ENCODE measurements at regions not wholly inside any gene's neighbourhood (a gene's known extent, or its start where the extent isn't known, plus 50 kb on each side); places are given as distances from the start of the nearest gene placed in this dataset.

DNA sequence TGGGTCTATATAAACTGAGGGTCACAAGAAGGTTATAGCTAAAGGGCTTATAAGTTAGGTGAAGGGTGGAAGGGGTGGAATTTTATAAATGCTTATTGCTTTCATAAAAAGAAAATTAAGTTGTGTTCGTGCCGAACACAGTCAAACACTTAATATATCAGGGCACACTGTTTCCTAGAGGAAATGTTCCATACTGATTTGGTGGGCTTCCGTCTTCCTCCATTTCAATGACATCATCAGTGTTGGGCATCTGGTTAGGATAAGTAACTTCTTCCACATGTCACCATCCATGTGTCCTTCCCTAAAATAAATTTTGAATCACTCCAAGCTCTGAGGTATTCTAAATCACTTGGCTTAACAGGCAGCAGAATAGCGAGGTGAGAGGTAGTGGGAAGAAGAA lies 466.4 kb downstream of the MED13L start:
- no peaks in the 10 kb centered on the region for H3K36me3 Mint-ChIP-seq (ENCODE audit: insufficient read depth)
- TF ChIP-seq, protein P1, sequence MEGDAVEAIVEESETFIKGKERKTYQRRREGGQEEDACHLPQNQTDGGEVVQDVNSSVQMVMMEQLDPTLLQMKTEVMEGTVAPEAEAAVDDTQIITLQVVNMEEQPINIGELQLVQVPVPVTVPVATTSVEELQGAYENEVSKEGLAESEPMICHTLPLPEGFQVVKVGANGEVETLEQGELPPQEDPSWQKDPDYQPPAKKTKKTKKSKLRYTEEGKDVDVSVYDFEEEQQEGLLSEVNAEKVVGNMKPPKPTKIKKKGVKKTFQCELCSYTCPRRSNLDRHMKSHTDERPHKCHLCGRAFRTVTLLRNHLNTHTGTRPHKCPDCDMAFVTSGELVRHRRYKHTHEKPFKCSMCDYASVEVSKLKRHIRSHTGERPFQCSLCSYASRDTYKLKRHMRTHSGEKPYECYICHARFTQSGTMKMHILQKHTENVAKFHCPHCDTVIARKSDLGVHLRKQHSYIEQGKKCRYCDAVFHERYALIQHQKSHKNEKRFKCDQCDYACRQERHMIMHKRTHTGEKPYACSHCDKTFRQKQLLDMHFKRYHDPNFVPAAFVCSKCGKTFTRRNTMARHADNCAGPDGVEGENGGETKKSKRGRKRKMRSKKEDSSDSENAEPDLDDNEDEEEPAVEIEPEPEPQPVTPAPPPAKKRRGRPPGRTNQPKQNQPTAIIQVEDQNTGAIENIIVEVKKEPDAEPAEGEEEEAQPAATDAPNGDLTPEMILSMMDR (IDR thresholded peaks at IDR 0.05; ENCODE audit: unreplicated experiment), result no peak
- peaks cover 9% of the 10 kb centered on the region for H3K27me3 Mint-ChIP-seq
- H3K9me3 Mint-ChIP-seq (ENCODE audit: low read depth), result peaks cover 5% of the 10 kb centered on the region
- no peak overlapping the region for H3K27ac Mint-ChIP-seq
- no peak overlapping the region for H3K4me3 Mint-ChIP-seq (ENCODE audit: low read depth)
- H3K4me1 Mint-ChIP-seq (ENCODE audit: low read depth), result no peaks in the 10 kb centered on the region
- DNase-seq (ENCODE audit: low spot score, unreplicated experiment), result no peak

DNA sequence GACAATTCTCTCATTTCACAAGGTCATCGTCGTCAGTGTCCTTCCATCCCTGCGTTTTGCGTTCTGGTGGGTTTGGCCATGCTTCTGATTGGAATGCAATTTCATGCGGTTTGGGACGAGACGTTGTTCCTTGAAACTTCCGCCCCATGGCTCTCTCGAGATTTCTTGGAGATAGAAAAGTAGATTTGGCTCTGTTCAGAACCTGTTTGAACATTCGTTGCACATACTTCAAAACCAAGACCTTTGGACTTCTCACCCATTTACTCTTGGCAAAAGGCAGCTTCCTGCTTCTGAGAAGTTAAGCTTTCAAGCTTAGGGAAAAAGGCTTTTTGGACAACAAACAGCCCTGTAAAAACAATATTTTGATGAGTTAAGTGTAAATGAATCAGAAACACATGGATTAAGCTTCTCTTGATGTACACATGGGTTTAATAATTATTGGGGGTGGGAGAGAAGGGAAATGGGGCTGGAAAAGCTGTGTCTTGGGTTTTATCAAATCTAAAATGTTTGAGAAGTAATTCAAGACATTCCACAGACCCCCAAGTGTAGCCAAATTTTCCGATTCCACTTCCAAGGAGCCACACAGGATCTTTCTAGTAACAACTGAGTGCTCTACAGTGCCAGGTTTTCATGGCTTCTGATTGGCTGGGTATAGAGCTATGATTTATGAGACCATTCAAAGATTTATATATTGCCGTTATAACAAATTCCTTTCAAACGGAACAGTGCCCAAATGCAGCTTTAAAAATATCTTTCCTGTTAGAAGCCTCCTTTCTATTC lies 467.2 kb downstream of the MED13L start:
- H3K36me3 Mint-ChIP-seq (ENCODE audit: insufficient read depth), result no peaks in the 10 kb centered on the region
- no peaks in the 10 kb centered on the region for H3K4me1 Mint-ChIP-seq (ENCODE audit: low read depth)
- peaks cover 5% of the 10 kb centered on the region for H3K9me3 Mint-ChIP-seq (ENCODE audit: low read depth)
- H3K4me3 Mint-ChIP-seq (ENCODE audit: low read depth), result no peak overlapping the region
- H3K27me3 Mint-ChIP-seq, result peaks cover 7% of the 10 kb centered on the region
- DNase-seq (ENCODE audit: low spot score, unreplicated experiment), result no peak
- H3K27ac Mint-ChIP-seq, result no peak overlapping the region
- TF ChIP-seq, protein P1 (IDR thresholded peaks at IDR 0.05; ENCODE audit: unreplicated experiment), result no peak

DNA sequence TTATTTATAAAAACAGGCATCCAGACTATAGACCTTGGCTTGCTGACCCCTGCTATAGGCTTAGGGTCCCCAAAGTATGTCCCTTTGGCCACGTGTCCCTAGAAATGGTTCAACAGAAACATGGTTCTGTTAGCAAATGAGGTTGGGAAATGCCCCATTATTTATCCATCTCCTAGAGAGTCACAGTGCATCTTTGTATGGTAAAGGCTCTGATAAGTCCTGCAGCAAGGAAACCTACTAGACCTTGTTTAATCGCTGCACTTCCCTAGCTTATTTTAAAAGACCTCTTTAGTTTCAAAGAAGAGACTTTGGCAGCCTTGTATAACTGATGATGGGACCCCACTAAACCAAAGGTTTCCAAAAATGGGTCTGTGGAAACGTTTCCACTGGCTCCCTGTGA lies 471.5 kb downstream of the MED13L start:
- H3K4me1 Mint-ChIP-seq (ENCODE audit: low read depth), result peaks cover 3% of the 10 kb centered on the region
- TF ChIP-seq, protein P1 (IDR thresholded peaks at IDR 0.05; ENCODE audit: unreplicated experiment), result no peak
- peaks cover 11% of the 10 kb centered on the region for H3K27me3 Mint-ChIP-seq
- no peak for DNase-seq (ENCODE audit: low spot score, unreplicated experiment)
- H3K9me3 Mint-ChIP-seq (ENCODE audit: low read depth), result no peaks in the 10 kb centered on the region
- no peak overlapping the region for H3K4me3 Mint-ChIP-seq (ENCODE audit: low read depth)
- H3K36me3 Mint-ChIP-seq (ENCODE audit: insufficient read depth), result no peaks in the 10 kb centered on the region
- no peak overlapping the region for H3K27ac Mint-ChIP-seq

DNA sequence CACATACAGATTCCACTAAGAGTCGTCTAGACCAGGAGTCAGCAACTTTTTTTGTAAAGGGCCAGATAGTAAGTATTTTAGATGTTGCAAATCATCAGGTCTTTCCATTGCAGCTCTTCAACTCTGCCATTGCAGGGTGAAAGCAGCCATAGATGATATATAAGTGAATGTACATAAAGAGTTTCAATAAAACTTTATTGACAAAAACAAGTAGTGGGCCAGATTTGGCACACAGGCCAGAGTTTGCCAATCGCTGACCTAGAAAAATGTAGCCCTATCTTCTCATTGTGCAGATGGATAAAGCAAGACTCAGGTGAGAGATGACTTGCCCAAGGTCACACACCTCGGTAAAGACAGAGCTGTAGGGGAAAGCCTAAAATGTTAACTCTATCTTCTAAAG lies 474.7 kb downstream of the MED13L start:
- no peaks in the 10 kb centered on the region for H3K36me3 Mint-ChIP-seq (ENCODE audit: insufficient read depth)
- no peaks in the 10 kb centered on the region for H3K9me3 Mint-ChIP-seq (ENCODE audit: low read depth)
- DNase-seq (ENCODE audit: low spot score, unreplicated experiment), result no peak
- peaks cover 4% of the 10 kb centered on the region for H3K27me3 Mint-ChIP-seq
- TF ChIP-seq, protein P1 (IDR thresholded peaks at IDR 0.05; ENCODE audit: unreplicated experiment), result no peak
- H3K27ac Mint-ChIP-seq, result no peak overlapping the region
- H3K4me3 Mint-ChIP-seq (ENCODE audit: low read depth), result no peak overlapping the region
- peaks cover 7% of the 10 kb centered on the region for H3K4me1 Mint-ChIP-seq (ENCODE audit: low read depth)

DNA sequence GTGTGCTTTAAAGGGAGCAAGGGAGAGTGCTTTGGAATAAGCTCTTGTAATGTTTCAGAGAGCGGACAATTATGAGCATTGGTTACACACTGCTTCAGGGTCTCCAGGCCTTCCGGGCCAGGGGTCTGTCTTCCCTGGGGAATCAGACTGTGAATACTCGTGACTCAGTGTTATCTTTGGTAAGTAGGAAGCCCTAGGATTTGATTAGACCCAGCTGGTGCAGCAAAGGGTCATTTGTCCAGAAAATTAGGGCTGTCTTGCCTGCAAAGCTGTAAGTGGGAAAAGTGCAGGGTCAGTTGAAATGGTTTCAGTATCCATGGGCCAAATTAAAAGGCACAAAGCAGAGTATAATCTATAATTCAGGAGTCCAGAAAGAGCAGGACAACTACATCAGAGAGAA lies 475.6 kb downstream of the MED13L start:
- no peak overlapping the region for H3K4me3 Mint-ChIP-seq (ENCODE audit: low read depth)
- no peak for DNase-seq (ENCODE audit: low spot score, unreplicated experiment)

More for the DNA sequence above, 475.6 kb downstream of the MED13L start:
- TF ChIP-seq, protein P1 (IDR thresholded peaks at IDR 0.05; ENCODE audit: unreplicated experiment), result no peak
- Mint-ChIP-seq H3K27me3 (peaks cover 5% of the 10 kb centered on the region), H3K27ac (no peak overlapping the region), H3K4me1 (ENCODE audit: low read depth) (peaks cover 7% of the 10 kb centered on the region), H3K9me3 (ENCODE audit: low read depth) (no peaks in the 10 kb centered on the region), H3K36me3 (ENCODE audit: insufficient read depth) (no peaks in the 10 kb centered on the region)
